Right lobe of liver (tissue), 6 donors: ENCODE measurements at regions not wholly inside any gene's neighbourhood (a gene's known extent, or its start where the extent isn't known, plus 50 kb on each side); places are given as distances from the start of the nearest gene placed in this dataset.

ENCODE experiments used
- ATAC-seq, 4 donors: fragments of 200-7000 bp; cut with Tn5 transposase; one replicate each; pipeline ENCODE4 v1.9.1; 2020; ENCODE audit warnings: mild to moderate bottlenecking in 4 of 4, moderate library complexity in 4 of 4
- DNase-seq, 3 donors: peaks; one replicate each; pipeline ENCODE4 v3.0.0-alpha.2; 2020
- H3K27ac ChIP-seq, 3 donors: fragments of 200-600 bp; one replicate each; pipeline ENCODE4 v1.8.0; 2022
- H3K27me3 ChIP-seq, 2 donors: fragments of 200-600 bp; one replicate each; pipeline ENCODE4 v1.8.0; 2022
- H3K36me3 ChIP-seq, 4 donors: fragments of 200-600 bp; sonication (generic) in 1 of 4; one replicate each; pipeline versions ENCODE4 v1.5.1 to v1.8.0; 2017 to 2022; ENCODE audit warnings: control low read depth in 1 of 4
- H3K4me1 ChIP-seq, 4 donors: fragments of 200-600 bp; sonication (generic) in 1 of 4; one replicate each; pipeline versions ENCODE4 v1.5.1 to v1.8.0; 2017 to 2022; ENCODE audit warnings: control low read depth in 1 of 4
- H3K4me3 ChIP-seq, 3 donors: fragments of 200-600 bp; one replicate each; pipeline ENCODE4 v1.8.0; 2022
- H3K9me3 ChIP-seq, 4 donors: fragments of 200-600 bp; sonication (generic) in 1 of 4; one replicate each; pipeline versions ENCODE4 v1.5.1 to v1.8.0; 2017 to 2022; ENCODE audit warnings: control low read depth in 1 of 4
- POLR2A ChIP-seq: fragments of 450-650 bp; IDR thresholded peaks from one replicate; pipeline ENCODE4 v1.6.1; 2017; ENCODE audit warnings: antibody characterized with exemption, mild to moderate bottlenecking
- WGBS: methylation state at CpG from one replicate; pipeline ENCODE4 v1.1.6; 2018; ENCODE audit warnings: low coverage, low lambda C conversion rate; ENCODE audit not compliant: insufficient coverage; ENCODE audit errors: missing lambda C conversion rate; 5-methylcytosine and 5-hydroxymethylcytosine counted together
- intact Hi-C, 2 donors: fragments of 100-400 bp; cut with DNase I; formaldehyde crosslinking; loops; one replicate each; pipeline versions ENCODE4 v1.11.2 to v1.14.1; 2022
- TF ChIP-seq, protein P1 (sequence below), 4 donors: fragments of 200-600 bp in 3 of 4; fragments of 450-650 bp in 1 of 4; IDR thresholded peaks; one replicate each; pipeline versions ENCODE4 v1.5.1 to v1.8.0; 2016 to 2022; ENCODE audit warnings: antibody characterized with exemption in 4 of 4, mild to moderate bottlenecking in 2 of 4
- donor health status: DM: no; HTN: yes; CAD: no.
- donor health status: DM: no; HTN: no; CAD: no.
- donor health status: DM: no; HTN: no; CAD: no.
- donor health status: DM: no; HTN: yes; CAD: no.
- donor health status: DM: no; HTN: yes; CAD: no.

DNA sequence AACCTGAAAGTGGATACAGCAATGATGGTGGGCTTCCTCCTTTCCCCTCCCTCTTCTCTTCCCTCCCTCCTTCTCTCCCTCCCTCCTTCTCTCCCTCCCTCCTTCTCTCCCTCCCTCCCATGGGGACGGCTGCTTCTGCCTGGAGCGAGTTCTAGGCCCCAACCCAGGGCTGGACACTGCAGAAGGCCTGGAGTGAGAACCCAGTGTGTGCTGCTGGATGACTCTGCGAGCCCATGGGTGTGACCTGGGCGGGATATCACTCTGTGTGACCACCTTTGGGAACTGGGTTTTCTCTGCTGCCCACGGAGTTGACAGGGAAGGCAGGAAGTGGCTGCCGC, 242.6 kb upstream of the GSE1 start:
- no peaks in the 10 kb centered on the region for H3K36me3 ChIP-seq
- H3K4me3 ChIP-seq: no peak overlapping the region
- no peaks in the 10 kb centered on the region for H3K9me3 ChIP-seq
- DNase-seq (no peak), ATAC-seq (no peak)
- no peak overlapping the region for H3K27ac ChIP-seq
- H3K4me1 ChIP-seq: peaks cover 0 to 19% (median 3%) of the 10 kb centered on the region in 4 donors
- intact Hi-C loops: no loop called here
- WGBS: 83% methylated on average over 3 of the region's 6 CpGs
- TF ChIP-seq, protein P1, sequence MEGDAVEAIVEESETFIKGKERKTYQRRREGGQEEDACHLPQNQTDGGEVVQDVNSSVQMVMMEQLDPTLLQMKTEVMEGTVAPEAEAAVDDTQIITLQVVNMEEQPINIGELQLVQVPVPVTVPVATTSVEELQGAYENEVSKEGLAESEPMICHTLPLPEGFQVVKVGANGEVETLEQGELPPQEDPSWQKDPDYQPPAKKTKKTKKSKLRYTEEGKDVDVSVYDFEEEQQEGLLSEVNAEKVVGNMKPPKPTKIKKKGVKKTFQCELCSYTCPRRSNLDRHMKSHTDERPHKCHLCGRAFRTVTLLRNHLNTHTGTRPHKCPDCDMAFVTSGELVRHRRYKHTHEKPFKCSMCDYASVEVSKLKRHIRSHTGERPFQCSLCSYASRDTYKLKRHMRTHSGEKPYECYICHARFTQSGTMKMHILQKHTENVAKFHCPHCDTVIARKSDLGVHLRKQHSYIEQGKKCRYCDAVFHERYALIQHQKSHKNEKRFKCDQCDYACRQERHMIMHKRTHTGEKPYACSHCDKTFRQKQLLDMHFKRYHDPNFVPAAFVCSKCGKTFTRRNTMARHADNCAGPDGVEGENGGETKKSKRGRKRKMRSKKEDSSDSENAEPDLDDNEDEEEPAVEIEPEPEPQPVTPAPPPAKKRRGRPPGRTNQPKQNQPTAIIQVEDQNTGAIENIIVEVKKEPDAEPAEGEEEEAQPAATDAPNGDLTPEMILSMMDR (IDR thresholded peaks at IDR 0.05): no peak
- no peak for TF ChIP-seq POLR2A
- H3K27me3 ChIP-seq: no peaks in the 10 kb centered on the region

DNA sequence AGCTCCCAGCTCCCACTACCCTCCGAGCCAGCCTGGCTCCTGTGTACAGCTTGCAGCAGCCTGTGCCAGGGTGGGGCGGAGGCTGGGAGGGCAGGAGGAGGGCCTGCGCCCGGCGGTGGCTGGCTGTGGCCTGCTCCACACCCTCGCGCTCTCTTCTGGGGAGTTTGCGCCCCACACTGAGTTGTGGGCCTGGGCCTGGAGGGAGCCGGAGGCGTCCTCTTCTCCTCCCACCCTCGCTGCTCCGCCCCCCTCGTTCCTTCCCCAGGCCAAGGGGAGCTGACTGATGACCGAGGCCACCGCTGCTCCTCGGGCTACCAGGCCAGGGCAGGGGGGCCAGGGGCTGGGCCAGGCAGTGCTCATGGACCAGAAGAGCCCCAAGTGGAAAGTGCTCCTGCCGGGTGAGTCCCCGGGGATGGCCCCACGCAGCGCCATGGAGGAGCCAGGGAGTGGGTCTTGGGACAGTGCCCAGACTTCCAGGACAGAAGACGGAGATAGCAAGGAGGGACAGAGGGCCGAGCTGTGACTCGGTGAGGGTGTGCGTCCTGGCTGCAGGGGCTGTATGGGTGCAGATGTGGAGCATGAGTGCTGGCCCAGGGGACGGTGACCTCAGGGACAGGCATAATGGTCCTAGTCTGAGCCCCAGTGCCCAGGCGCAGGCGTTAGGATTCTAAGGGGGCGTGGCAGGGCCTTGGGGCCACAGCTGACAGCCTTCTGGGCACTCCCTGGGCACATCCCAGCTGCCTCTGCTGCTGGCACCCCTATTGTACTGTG, 242.1 kb upstream of the GSE1 start:
- intact Hi-C loops: no loop called here
- H3K4me3 ChIP-seq: no peak overlapping the region

DNA sequence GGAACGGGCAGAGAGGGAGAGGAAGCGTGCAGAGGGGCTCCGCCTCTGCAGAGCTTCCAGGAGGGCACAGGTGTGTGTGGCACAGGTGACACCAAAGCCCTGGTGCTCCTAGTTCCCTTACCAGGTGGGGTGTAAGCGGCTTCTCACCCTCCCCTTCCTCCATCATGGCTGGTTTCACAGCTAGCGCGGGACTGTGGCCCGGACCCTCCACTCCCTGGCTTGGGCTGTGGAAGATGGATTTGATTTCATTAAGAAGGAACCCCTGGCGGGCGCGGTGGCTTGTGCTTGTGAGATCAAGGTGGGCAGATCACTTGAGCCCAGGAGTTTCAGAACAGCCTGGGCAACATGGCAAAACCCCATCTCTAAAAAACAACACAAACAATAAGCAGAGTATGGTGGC, 241.2 kb upstream of the GSE1 start:
- Histone ChIP-seq H3K9me3 (no peaks in the 10 kb centered on the region), H3K4me1 (peaks cover 0 to 33% (median 9%) of the 10 kb centered on the region in 4 donors), H3K27me3 (no peaks in the 10 kb centered on the region), H3K4me3 (no peak overlapping the region), H3K36me3 (no peaks in the 10 kb centered on the region), H3K27ac (no peak overlapping the region)
- no peak for ATAC-seq
- 73% methylated on average over 3 of the region's 10 CpGs for WGBS
- intact Hi-C loops: no loop called here
- no peak for DNase-seq
- TF ChIP-seq, protein P1 (IDR thresholded peaks at IDR 0.05): no peak
- TF ChIP-seq POLR2A: no peak

More for the DNA sequence above, 242.1 kb upstream of the GSE1 start:
- no peak overlapping the region for H3K27ac ChIP-seq
- no peak for ATAC-seq
- H3K36me3 ChIP-seq: no peaks in the 10 kb centered on the region
- WGBS: 70% methylated on average over 4 of the region's 28 CpGs
- H3K4me1 ChIP-seq: peaks cover 0 to 24% (median 4%) of the 10 kb centered on the region in 4 donors
- H3K9me3 ChIP-seq: no peaks in the 10 kb centered on the region
- no peak for DNase-seq
- H3K27me3 ChIP-seq: no peaks in the 10 kb centered on the region
- TF ChIP-seq POLR2A: no peak
- TF ChIP-seq, protein P1 (IDR thresholded peaks at IDR 0.05): no peak

DNA sequence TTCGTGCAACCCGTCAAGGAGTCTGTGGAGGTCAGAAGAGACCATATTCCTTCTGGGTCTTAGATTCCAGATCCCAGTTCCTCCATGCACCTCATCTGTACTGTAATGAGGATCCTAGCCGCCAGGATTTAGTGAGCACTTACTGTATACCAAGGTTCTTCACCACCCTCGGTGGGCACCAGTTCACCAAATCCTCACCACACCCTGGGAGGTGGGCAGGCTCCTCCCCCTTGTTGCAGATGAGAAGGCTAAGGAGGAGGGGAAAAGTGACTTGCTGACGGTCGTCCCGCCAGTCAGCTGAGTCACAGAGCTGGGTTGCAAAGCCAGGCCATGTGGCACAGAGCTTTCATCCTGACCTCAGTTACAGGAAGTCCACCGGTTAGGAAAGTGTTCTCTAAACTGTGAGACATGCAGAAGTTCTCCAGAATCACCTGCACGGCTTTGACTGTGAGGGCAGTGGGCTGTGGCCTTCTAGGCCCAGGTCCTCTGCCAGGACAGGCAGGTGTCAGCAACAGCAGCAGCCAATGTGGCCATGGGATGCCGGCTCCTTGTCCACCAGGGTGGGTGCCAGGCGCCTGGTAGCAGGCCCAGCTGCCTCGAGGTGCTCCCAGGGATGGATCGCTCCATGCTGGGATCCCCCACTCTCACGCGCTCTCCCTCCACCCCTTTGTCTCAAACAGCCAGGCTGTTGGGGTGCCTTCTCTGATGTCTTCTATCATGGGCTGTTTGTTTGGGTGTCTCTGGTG, 240.3 kb upstream of the GSE1 start:
- Histone ChIP-seq H3K27ac (peak overlapping the region in 1 of 3 donors; percentile 33), H3K27me3 (no peaks in the 10 kb centered on the region), H3K9me3 (no peaks in the 10 kb centered on the region), H3K36me3 (no peaks in the 10 kb centered on the region), H3K4me1 (peaks cover 0 to 35% (median 10%) of the 10 kb centered on the region in 4 donors), H3K4me3 (no peak overlapping the region)
- intact Hi-C loops: no loop called here
- ATAC-seq: peak in 3 of 4 donors; percentile 8 to 67 (median 30)
- TF ChIP-seq, protein P1 (IDR thresholded peaks at IDR 0.05): no peak
- TF ChIP-seq POLR2A: peak; percentile 49
- peak in 1 of 3 donors; percentile 74 for DNase-seq
- 13% methylated on average over 5 of the region's 15 CpGs for WGBS
